ENCODE measurements at regions not wholly inside any gene's neighbourhood (a gene's known extent, or its start where the extent isn't known, plus 50 kb on each side); places are given as distances from the start of the nearest gene placed in this dataset.

DNA sequence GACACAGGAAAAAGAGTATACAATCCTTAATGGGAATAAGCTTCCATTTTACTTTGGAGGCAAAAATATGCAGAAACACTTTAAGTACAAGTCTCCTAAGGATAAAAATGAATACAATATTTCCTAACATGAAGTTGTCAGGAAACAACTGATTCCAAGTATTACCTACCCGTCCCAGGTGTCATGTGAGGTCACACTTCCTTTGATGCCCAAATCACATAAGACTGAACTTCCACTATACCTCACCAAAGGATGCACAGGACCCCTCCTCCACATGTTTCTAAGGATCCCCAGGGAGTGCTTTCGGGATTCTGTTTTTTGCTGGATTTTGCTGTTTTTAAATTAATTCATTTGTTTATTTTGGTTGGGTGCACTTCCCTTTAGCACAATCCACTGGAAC, 438.5 kb upstream of the TCF4 start:
- POLR2A ChIA-PET = no interaction called here
- CTCF ChIA-PET = no interaction called here
- Histone ChIP-seq H3K36me3 (ENCODE audit: control insufficient read depth in 2 of 2, insufficient read depth in 1 of 2, low read length in 2 of 2) (no peaks in the 10 kb centered on the region), H3K4me1 (ENCODE audit: control insufficient read depth, insufficient read depth, low read length) (no peaks in the 10 kb centered on the region), H3K27ac (ENCODE audit: extremely low read depth, low read depth, low read length) (no peak overlapping the region), H3K4me3 (ENCODE audit: low read depth, low read length) (no peak overlapping the region), H3K9me3 (ENCODE audit: control insufficient read depth, insufficient read depth, low read depth, low read length) (no peaks in the 10 kb centered on the region)
- TF ChIP-seq ZNF449 (tag by site-specific recombination; IDR thresholded peaks at IDR 0.05) (no peak), ZNF354C (tag by site-specific recombination; IDR thresholded peaks at IDR 0.05; ENCODE audit: borderline replicate concordance, low read depth) (no peak), ZNF747 (tag by site-specific recombination; IDR thresholded peaks at IDR 0.05) (no peak), YY2 (tag by site-specific recombination; IDR thresholded peaks at IDR 0.05) (no peak), ZNF558 (tag by site-specific recombination; IDR thresholded peaks at IDR 0.05) (no peak), ZNF555 (tag by site-specific recombination; conservative IDR thresholded peaks at IDR 0.05) (no peak), KLF1 (tag by site-specific recombination; IDR thresholded peaks at IDR 0.05) (no peak), ZNF324 (tag by site-specific recombination; IDR thresholded peaks at IDR 0.05) (no peak)
- TF ChIP-seq, protein P1, sequence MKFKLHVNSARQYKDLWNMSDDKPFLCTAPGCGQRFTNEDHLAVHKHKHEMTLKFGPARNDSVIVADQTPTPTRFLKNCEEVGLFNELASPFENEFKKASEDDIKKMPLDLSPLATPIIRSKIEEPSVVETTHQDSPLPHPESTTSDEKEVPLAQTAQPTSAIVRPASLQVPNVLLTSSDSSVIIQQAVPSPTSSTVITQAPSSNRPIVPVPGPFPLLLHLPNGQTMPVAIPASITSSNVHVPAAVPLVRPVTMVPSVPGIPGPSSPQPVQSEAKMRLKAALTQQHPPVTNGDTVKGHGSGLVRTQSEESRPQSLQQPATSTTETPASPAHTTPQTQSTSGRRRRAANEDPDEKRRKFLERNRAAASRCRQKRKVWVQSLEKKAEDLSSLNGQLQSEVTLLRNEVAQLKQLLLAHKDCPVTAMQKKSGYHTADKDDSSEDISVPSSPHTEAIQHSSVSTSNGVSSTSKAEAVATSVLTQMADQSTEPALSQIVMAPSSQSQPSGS (tag by site-specific recombination; IDR thresholded peaks at IDR 0.05; ENCODE audit: low read depth) = no peak

GRCh38 chr18:56021809-56022195, 433.8 kb upstream of the TCF4 start:
- H3K9me3 ChIP-seq (ENCODE audit: control insufficient read depth, insufficient read depth, low read depth, low read length) = no peaks in the 10 kb centered on the region
- ChIA-PET POLR2A (no interaction called here), CTCF (no interaction called here)
- TF ChIP-seq ZNF239 (tag by site-specific recombination; IDR thresholded peaks at IDR 0.05) (no peak), TSHZ1 (tag by site-specific recombination; IDR thresholded peaks at IDR 0.05; ENCODE audit: borderline replicate concordance) (no peak), ZNF473 (tag by site-specific recombination; IDR thresholded peaks at IDR 0.05) (no peak), BCL11A (tag by site-specific recombination; IDR thresholded peaks at IDR 0.05; ENCODE audit: low read depth) (no peak), ZNF626 (tag by site-specific recombination; IDR thresholded peaks at IDR 0.05) (no peak), ZNF184 (tag by site-specific recombination; IDR thresholded peaks at IDR 0.05) (no peak), ZNF830 (tag by site-specific recombination; IDR thresholded peaks at IDR 0.05; ENCODE audit: low read depth) (no peak), KLF7 (tag by site-specific recombination; IDR thresholded peaks at IDR 0.05; ENCODE audit: borderline replicate concordance) (no peak), OVOL3 (tag by site-specific recombination; IDR thresholded peaks at IDR 0.05) (no peak), ZNF677 (tag by site-specific recombination; IDR thresholded peaks at IDR 0.05) (no peak), ZNF2 (tag by site-specific recombination; IDR thresholded peaks at IDR 0.05) (no peak), PRDM1 (tag by site-specific recombination; IDR thresholded peaks at IDR 0.05) (no peak), MZF1 (tag by site-specific recombination; IDR thresholded peaks at IDR 0.05; ENCODE audit: borderline replicate concordance) (no peak)
- TF ChIP-seq, protein P2, sequence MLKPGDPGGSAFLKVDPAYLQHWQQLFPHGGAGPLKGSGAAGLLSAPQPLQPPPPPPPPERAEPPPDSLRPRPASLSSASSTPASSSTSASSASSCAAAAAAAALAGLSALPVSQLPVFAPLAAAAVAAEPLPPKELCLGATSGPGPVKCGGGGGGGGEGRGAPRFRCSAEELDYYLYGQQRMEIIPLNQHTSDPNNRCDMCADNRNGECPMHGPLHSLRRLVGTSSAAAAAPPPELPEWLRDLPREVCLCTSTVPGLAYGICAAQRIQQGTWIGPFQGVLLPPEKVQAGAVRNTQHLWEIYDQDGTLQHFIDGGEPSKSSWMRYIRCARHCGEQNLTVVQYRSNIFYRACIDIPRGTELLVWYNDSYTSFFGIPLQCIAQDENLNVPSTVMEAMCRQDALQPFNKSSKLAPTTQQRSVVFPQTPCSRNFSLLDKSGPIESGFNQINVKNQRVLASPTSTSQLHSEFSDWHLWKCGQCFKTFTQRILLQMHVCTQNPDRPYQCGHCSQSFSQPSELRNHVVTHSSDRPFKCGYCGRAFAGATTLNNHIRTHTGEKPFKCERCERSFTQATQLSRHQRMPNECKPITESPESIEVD (tag by site-specific recombination; IDR thresholded peaks at IDR 0.05) = no peak
- TF ChIP-seq, protein P3, sequence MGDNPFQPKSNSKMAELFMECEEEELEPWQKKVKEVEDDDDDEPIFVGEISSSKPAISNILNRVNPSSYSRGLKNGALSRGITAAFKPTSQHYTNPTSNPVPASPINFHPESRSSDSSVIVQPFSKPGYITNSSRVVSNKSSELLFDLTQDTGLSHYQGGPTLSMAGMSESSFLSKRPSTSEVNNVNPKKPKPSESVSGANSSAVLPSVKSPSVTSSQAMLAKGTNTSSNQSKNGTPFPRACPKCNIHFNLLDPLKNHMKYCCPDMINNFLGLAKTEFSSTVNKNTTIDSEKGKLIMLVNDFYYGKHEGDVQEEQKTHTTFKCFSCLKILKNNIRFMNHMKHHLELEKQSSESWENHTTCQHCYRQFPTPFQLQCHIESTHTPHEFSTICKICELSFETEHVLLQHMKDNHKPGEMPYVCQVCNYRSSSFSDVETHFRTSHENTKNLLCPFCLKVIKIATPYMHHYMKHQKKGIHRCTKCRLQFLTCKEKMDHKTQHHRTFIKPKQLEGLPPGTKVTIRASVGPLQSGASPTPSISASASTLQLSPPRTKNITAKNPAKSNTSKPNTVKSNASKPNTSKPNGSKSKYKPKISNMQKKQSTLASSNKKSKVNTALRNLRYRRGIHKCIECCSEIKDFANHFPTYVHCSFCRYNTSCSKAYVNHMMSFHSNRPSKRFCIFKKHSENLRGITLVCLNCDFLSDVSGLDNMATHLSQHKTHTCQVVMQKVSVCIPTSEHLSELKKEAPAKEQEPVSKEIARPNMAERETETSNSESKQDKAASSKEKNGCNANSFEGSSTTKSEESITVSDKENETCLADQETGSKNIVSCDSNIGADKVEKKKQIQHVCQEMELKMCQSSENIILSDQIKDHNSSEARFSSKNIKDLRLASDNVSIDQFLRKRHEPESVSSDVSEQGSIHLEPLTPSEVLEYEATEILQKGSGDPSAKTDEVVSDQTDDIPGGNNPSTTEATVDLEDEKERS (tag by site-specific recombination; IDR thresholded peaks at IDR 0.05) = no peak
- no peaks in the 10 kb centered on the region for H3K36me3 ChIP-seq (ENCODE audit: control insufficient read depth in 2 of 2, insufficient read depth in 1 of 2, low read length in 2 of 2)
- H3K4me3 ChIP-seq (ENCODE audit: low read depth, low read length) = no peak overlapping the region
- H3K27ac ChIP-seq (ENCODE audit: extremely low read depth, low read depth, low read length) = no peak overlapping the region
- H3K4me1 ChIP-seq (ENCODE audit: control insufficient read depth, insufficient read depth, low read length) = no peaks in the 10 kb centered on the region
